GM10248 (cell line): ENCODE measurements at regions not wholly inside any gene's neighbourhood (a gene's known extent, or its start where the extent isn't known, plus 50 kb on each side); places are given as distances from the start of the nearest gene placed in this dataset.

ENCODE experiments used
- CTCF ChIA-PET: fragments of 300-600 bp; sonication (Branson Sonifier 250); formaldehyde crosslinking; extraction: SDS; loops from one replicate; lab custom pipeline; 2021; ENCODE audit warnings: antibody characterized with exemption; lab: Yijun Ruan, JAX
- POLR2A ChIA-PET: fragments of 350-650 bp; sonication (Branson Sonifier 250); formaldehyde crosslinking; extraction: SDS; loops from one replicate; lab custom pipeline; 2020; ENCODE audit warnings: antibody characterized with exemption; lab: Yijun Ruan, JAX
- DNase-seq: peaks from one replicate; pipeline ENCODE4 v3.0.0; 2012; ENCODE audit errors: extremely low spot score
- CTCF ChIP-seq: IDR thresholded peaks from 2 replicates; pipeline ENCODE4 v1.5.1; 2012; ENCODE audit warnings: mild to moderate bottlenecking, low read depth; ENCODE audit errors: extremely low read depth, missing control alignments, control extremely low read depth

GRCh38 chr12:92619026-92619425 is 83.8 kb upstream of the PLEKHG7 start:
- DNase-seq, result no peak
- CTCF ChIA-PET, result no interaction called here
- no peak for TF ChIP-seq CTCF
- POLR2A ChIA-PET, result no interaction called here

GRCh38 chr12:92615703-92616102 is 87.1 kb upstream of the PLEKHG7 start:
- POLR2A ChIA-PET, result no interaction called here
- no peak for TF ChIP-seq CTCF
- no peak for DNase-seq
- CTCF ChIA-PET, result interaction anchor here (1.5 to 2.4 kb wide), 3 partner anchors 8 to 629 kb away, joined by 4 to 9 read pairs (median 6); no protein-coding TSS in a partner anchor

GRCh38 chr12:92615086-92615485 is 87.7 kb upstream of the PLEKHG7 start:
- DNase-seq, result no peak
- CTCF ChIA-PET, result interaction anchor here (1.5 to 2.4 kb wide), 3 partner anchors 9 to 628 kb away, joined by 4 to 9 read pairs (median 6); no protein-coding TSS in a partner anchor
- no peak for TF ChIP-seq CTCF
- POLR2A ChIA-PET, result no interaction called here

GRCh38 chr12:92614502-92614901 is 88.3 kb upstream of the PLEKHG7 start:
- DNase-seq, result no peak
- no peak for TF ChIP-seq CTCF
- POLR2A ChIA-PET, result no interaction called here
- CTCF ChIA-PET, result interaction anchor here (2.4 kb wide), 1 partner anchor 10 kb away, joined by 9 read pairs; no protein-coding TSS in a partner anchor

- POLR2A ChIA-PET, result no interaction called here
- CTCF ChIA-PET, result no interaction called here
- DNase-seq, result no peak
These were observed 88.8 kb upstream of the PLEKHG7 start for GRCh38 chr12:92614001-92614400.

GRCh38 chr12:92612611-92613010 is 90.2 kb upstream of the PLEKHG7 start:
- no peak for DNase-seq
- TF ChIP-seq CTCF, result no peak
- ChIA-PET CTCF (interaction anchor here (0.8 to 1.3 kb wide), 3 partner anchors 21 to 1230 kb away, joined by 3 read pairs; no protein-coding TSS in a partner anchor), POLR2A (no interaction called here)

More at GRCh38 chr12:92614001-92614400, 88.8 kb upstream of the PLEKHG7 start:
- no peak for TF ChIP-seq CTCF
